ENCODE measurements at regions not wholly inside any gene's neighbourhood (a gene's known extent, or its start where the extent isn't known, plus 50 kb on each side); places are given as distances from the start of the nearest gene placed in this dataset.

DNA sequence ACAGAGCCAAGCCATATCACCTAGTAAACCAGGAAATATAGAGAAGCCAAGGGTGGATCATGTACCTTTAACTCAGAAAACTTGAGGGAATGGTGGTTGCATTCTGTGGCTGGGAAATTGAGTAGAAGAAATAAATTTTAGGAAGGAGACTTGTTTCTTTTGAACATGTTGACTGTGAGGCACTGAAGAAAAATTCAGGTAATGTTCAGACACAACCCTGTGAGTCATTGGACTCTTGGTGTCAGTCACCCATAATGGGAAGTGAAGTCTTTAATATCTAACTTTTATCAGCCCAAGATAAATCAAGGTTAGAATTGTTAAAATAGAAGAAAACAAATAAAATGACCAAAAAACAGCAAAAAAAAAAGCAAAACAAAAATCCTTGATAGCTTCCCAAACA, 98.8 kb upstream of the GRIK2 start:
- H4K20me1 ChIP-seq (ENCODE audit: insufficient read depth, low read length, poor library complexity, severe bottlenecking), result no peaks in the 10 kb centered on the region
- H2AFZ ChIP-seq (ENCODE audit: low read length), result no peak overlapping the region
- no peak overlapping the region for H3K4me3 ChIP-seq (ENCODE audit: low read length, poor library complexity, severe bottlenecking)
- H3K9ac ChIP-seq (ENCODE audit: low read depth, low read length, poor library complexity, severe bottlenecking), result no peak overlapping the region
- no peaks in the 10 kb centered on the region for H3K79me2 ChIP-seq (ENCODE audit: insufficient read depth, low read length)
- TF ChIP-seq, protein P1, sequence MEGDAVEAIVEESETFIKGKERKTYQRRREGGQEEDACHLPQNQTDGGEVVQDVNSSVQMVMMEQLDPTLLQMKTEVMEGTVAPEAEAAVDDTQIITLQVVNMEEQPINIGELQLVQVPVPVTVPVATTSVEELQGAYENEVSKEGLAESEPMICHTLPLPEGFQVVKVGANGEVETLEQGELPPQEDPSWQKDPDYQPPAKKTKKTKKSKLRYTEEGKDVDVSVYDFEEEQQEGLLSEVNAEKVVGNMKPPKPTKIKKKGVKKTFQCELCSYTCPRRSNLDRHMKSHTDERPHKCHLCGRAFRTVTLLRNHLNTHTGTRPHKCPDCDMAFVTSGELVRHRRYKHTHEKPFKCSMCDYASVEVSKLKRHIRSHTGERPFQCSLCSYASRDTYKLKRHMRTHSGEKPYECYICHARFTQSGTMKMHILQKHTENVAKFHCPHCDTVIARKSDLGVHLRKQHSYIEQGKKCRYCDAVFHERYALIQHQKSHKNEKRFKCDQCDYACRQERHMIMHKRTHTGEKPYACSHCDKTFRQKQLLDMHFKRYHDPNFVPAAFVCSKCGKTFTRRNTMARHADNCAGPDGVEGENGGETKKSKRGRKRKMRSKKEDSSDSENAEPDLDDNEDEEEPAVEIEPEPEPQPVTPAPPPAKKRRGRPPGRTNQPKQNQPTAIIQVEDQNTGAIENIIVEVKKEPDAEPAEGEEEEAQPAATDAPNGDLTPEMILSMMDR (conservative IDR thresholded peaks at IDR 0.05; ENCODE audit: low read length), result no peak
- TF ChIP-seq EZH2phosphoT487 (IDR thresholded peaks at IDR 0.05; ENCODE audit: borderline replicate concordance), result no peak
- no peaks in the 10 kb centered on the region for H3K27me3 ChIP-seq (ENCODE audit: insufficient read depth, low read length, poor library complexity, severe bottlenecking)
- no peak overlapping the region for H3K4me2 ChIP-seq (ENCODE audit: low read depth, low read length, poor library complexity, severe bottlenecking)
- no peaks in the 10 kb centered on the region for H3K9me3 ChIP-seq (ENCODE audit: insufficient read depth, low read depth, low read length)
- H3K36me3 ChIP-seq (ENCODE audit: insufficient read depth, low read length), result no peaks in the 10 kb centered on the region
- no peaks in the 10 kb centered on the region for H3K9me2 ChIP-seq (replicated peaks; ENCODE audit: low read depth, low read length)
- no peaks in the 10 kb centered on the region for H3K4me1 ChIP-seq (ENCODE audit: insufficient read depth, low read length, poor library complexity, severe bottlenecking)
- H3F3A ChIP-seq (ENCODE audit: low read depth), result no peaks in the 10 kb centered on the region

DNA sequence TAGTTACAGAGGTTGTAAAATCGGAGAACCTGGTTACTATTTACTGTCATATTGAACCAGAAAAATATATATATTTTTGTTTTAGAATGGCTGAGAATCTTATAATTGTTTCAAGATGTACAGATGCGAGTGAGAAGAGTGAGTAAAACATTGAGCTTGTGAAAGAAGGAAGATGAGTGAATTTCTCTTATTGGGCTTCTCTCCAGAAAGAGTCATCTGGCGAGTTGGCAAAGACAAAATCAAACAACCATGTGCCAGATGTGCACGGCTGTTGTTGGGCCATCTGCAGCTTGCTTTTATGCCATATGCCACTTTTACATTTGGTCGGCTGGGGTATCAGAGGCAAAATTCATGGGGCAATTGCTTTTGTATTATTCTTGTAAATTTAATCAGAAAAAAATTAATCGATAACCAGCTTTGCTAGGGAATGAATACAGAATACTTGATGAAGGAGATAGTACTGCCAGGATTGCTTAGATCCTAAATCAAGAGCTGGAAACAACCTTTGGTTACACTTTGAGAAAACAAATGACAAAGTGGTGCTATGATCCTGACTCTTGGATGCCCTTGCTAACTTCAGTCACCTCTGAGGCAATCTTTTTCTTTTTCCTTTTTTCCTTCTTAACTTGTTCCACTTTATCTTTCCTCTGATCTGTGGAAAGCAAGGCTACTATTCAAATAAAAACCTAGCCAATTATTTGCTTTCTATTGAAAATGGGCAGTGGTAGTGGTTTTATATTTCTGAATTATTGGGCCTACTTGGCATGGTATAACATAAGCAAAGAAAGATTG, 97.1 kb upstream of the GRIK2 start:
- no peak overlapping the region for H2AFZ ChIP-seq (ENCODE audit: low read length)
- TF ChIP-seq EZH2phosphoT487 (IDR thresholded peaks at IDR 0.05; ENCODE audit: borderline replicate concordance), result no peak
- TF ChIP-seq, protein P1 (conservative IDR thresholded peaks at IDR 0.05; ENCODE audit: low read length), result no peak
- no peaks in the 10 kb centered on the region for H3K79me2 ChIP-seq (ENCODE audit: insufficient read depth, low read length)
- no peaks in the 10 kb centered on the region for H3K9me3 ChIP-seq (ENCODE audit: insufficient read depth, low read depth, low read length)
- H3K4me3 ChIP-seq (ENCODE audit: low read length, poor library complexity, severe bottlenecking), result no peak overlapping the region
- no peak overlapping the region for H3K9ac ChIP-seq (ENCODE audit: low read depth, low read length, poor library complexity, severe bottlenecking)
- H3F3A ChIP-seq (ENCODE audit: low read depth), result no peaks in the 10 kb centered on the region
- no peaks in the 10 kb centered on the region for H3K4me1 ChIP-seq (ENCODE audit: insufficient read depth, low read length, poor library complexity, severe bottlenecking)
- no peaks in the 10 kb centered on the region for H3K36me3 ChIP-seq (ENCODE audit: insufficient read depth, low read length)
- no peaks in the 10 kb centered on the region for H3K27me3 ChIP-seq (ENCODE audit: insufficient read depth, low read length, poor library complexity, severe bottlenecking)
- no peaks in the 10 kb centered on the region for H4K20me1 ChIP-seq (ENCODE audit: insufficient read depth, low read length, poor library complexity, severe bottlenecking)
- no peaks in the 10 kb centered on the region for H3K9me2 ChIP-seq (replicated peaks; ENCODE audit: low read depth, low read length)
- H3K4me2 ChIP-seq (ENCODE audit: low read depth, low read length, poor library complexity, severe bottlenecking), result no peak overlapping the region

DNA sequence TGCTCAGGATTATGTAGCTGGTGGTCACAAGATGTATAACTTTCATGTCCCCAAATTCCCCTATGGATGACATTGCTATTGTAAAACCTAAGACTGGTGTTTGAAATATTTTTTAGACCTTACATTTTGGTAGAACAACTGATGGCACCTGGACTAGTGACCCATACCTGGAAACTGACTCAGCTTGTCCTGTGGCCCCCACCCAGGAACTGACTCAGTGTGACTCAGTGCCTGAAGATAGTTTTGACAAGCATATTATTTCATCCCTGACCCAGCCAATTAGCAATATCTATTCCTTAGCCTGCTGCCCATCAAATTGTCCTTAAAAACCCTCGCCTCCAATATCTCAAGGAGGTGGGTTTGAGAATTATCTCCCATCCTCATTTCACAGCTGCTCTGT, 90.9 kb upstream of the GRIK2 start:
- Histone ChIP-seq H2AFZ (ENCODE audit: low read length) (no peak overlapping the region), H3K9me3 (ENCODE audit: insufficient read depth, low read depth, low read length) (no peaks in the 10 kb centered on the region), H4K20me1 (ENCODE audit: insufficient read depth, low read length, poor library complexity, severe bottlenecking) (no peaks in the 10 kb centered on the region), H3K4me1 (ENCODE audit: insufficient read depth, low read length, poor library complexity, severe bottlenecking) (no peaks in the 10 kb centered on the region), H3K9me2 (replicated peaks; ENCODE audit: low read depth, low read length) (no peaks in the 10 kb centered on the region), H3K4me3 (ENCODE audit: low read length, poor library complexity, severe bottlenecking) (no peak overlapping the region), H3K9ac (ENCODE audit: low read depth, low read length, poor library complexity, severe bottlenecking) (no peak overlapping the region), H3F3A (ENCODE audit: low read depth) (no peaks in the 10 kb centered on the region), H3K27me3 (ENCODE audit: insufficient read depth, low read length, poor library complexity, severe bottlenecking) (no peaks in the 10 kb centered on the region), H3K36me3 (ENCODE audit: insufficient read depth, low read length) (no peaks in the 10 kb centered on the region), H3K79me2 (ENCODE audit: insufficient read depth, low read length) (no peaks in the 10 kb centered on the region), H3K4me2 (ENCODE audit: low read depth, low read length, poor library complexity, severe bottlenecking) (no peak overlapping the region)
- TF ChIP-seq EZH2phosphoT487 (IDR thresholded peaks at IDR 0.05; ENCODE audit: borderline replicate concordance), result no peak
- TF ChIP-seq, protein P1 (conservative IDR thresholded peaks at IDR 0.05; ENCODE audit: low read length), result no peak

All from Loucy (cell line).